ENCODE measurements at regions not wholly inside any gene's neighbourhood (a gene's known extent, or its start where the extent isn't known, plus 50 kb on each side); places are given as distances from the start of the nearest gene placed in this dataset.

DNA sequence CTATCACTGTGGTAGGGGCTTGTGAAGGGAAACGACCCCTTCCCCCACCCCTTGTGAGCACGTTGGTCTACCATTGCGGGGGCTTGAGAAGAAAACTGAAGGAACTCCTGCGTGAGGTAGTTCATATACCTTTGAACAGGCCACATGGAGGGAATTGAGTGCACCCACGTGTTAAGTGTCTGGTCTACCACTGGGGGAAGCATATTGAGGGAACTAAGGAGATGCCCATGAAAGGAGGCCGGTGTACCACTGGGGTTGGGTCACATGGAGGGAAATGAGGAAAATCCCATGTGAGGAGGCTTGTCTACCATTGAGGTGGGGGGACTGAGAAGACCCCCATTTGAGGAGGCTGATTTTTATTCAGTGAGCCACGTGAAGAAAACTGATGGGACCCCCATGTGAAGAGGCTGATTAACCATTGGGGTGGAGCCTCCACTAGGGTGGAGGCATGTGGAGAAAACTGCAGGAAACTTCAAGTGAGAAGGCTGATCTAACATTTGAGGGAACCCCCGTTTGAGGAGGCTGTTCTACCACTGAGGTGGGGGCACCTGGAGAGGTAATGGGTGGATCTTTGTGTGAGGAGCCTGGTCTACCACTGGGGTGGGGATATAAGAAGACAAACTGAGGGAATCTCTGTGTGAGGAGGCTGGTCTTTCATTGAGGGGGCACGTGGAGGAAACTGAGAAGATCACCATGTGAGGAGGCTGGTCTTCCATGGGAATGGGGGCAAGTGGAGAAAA is 163.2 kb downstream of the FBLN2 start:
- TF ChIP-seq, protein P1, sequence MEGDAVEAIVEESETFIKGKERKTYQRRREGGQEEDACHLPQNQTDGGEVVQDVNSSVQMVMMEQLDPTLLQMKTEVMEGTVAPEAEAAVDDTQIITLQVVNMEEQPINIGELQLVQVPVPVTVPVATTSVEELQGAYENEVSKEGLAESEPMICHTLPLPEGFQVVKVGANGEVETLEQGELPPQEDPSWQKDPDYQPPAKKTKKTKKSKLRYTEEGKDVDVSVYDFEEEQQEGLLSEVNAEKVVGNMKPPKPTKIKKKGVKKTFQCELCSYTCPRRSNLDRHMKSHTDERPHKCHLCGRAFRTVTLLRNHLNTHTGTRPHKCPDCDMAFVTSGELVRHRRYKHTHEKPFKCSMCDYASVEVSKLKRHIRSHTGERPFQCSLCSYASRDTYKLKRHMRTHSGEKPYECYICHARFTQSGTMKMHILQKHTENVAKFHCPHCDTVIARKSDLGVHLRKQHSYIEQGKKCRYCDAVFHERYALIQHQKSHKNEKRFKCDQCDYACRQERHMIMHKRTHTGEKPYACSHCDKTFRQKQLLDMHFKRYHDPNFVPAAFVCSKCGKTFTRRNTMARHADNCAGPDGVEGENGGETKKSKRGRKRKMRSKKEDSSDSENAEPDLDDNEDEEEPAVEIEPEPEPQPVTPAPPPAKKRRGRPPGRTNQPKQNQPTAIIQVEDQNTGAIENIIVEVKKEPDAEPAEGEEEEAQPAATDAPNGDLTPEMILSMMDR (IDR thresholded peaks at IDR 0.05) = no peak
- TF ChIP-seq EZH2 (IDR thresholded peaks at IDR 0.05) = no peak
- no peak for TF ChIP-seq EZH2phosphoT487 (IDR thresholded peaks at IDR 0.05)

Data from neural progenitor cell (in vitro differentiated cells).